LoVo (cell line): ENCODE measurements at regions not wholly inside any gene's neighbourhood (a gene's known extent, or its start where the extent isn't known, plus 50 kb on each side); places are given as distances from the start of the nearest gene placed in this dataset.
"Not testable (repeated sequence)": the region's sequence is repeated elsewhere in the genome, so short reads cannot be mapped to it uniquely, and the experiment has no call there.

Experiments used
- DNase-seq: peaks from one replicate; pipeline ENCODE4 v3.0.0-alpha.2; 2016; ENCODE audit warnings: low spot score

- no peak for DNase-seq
Measured at GRCh38 chr1:234917495-234918180, 211.0 kb downstream of the TOMM20 start.

- no peak for DNase-seq
Measured at GRCh38 chr1:234916840-234917239, 211.8 kb downstream of the TOMM20 start.

GRCh38 chr1:234915924-234916675, 212.5 kb downstream of the TOMM20 start:
- no peak for DNase-seq

DNA sequence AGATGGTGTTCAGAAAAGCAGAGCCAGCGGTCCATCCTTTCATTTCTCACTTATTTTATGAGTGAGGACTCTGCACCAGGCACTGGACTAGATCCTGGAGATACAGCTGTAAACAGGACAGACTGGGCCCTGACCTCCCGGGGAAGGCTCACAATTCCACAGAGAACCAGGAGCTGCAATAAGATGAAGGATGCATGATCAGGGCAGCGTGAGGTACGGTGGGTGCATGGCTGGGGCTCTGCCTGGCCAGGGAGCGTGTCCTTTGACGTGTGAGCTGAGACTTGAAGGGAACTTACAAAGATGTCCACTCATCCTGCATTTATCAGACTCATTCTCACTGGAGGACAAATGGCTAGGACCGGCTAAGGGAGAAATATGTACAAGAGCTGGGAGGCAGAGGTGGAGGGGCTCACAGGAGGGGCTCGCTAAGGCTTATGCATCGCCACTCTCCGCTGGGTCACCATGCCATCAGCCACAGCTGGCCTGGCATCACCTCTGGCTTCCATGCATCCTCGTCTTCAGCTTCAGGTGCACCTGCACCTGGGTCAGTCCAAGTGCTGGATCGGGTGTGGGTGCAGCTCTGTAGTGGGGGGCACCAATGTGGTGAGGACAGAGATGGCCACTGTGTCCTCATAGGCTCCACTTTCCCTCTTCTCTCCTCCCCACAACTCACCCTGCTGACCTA, 213.9 kb downstream of the TOMM20 start:
- no peak for DNase-seq

GRCh38 chr1:234913771-234914170, 214.9 kb downstream of the TOMM20 start:
- DNase-seq: no peak

DNA sequence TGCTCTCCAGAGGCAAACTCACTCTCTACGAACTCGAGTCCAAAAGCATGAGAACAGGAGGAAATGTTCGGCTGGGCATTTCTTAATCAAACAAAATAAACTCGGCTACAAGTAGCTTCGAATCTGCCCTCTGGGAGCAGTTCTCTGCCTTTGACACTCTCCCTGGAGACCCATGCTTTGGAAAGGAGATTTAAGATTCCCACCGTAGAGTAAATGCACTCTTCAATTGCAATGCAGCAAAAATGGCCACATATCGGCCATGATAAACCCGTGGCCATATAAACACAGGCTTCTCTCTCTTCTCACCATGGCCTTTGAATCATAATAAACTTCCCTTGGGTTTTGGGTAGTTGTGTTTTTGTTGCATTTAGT, 215.4 kb downstream of the TOMM20 start:
- no peak for DNase-seq

DNA sequence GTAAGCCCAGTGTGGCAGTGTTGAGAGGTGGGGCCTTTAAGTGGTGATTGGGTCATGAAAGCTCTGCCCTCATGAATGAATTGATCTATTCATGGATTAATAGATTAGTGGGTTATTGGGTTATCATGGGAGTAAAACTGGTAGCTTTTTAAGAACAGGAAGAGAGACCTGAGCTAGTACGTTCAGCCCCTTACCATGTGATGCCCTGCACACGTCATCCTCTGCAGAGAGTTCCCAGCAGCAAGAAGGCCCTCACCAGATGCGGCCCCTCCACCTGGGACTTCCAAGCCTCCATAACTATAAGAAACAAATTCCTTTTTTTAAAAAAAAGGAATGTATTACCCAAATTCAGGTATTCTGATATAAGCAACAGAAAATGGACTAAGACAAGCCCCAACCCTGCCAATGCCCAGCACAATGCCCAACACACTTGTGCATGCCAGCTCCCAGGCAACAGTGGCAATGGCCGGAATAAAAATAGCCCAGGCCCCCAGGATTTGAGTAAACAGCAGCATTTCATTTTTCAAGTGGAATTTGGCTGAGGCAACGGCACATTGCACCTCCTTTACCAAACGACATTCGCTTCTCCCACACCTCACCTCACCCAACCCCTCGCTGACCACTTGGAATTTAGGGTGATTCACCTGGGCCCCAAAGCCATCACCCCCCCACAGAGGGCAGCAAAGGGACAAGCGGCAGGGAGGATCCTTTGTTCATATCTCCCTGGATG, 215.9 kb downstream of the TOMM20 start:
- DNase-seq: no peak

- no peak for DNase-seq
Measured at GRCh38 chr1:234911787-234912186, 216.8 kb downstream of the TOMM20 start.

- DNase-seq: not testable (repeated sequence)
Measured at GRCh38 chr1:234911136-234911535, 217.5 kb downstream of the TOMM20 start.

DNA sequence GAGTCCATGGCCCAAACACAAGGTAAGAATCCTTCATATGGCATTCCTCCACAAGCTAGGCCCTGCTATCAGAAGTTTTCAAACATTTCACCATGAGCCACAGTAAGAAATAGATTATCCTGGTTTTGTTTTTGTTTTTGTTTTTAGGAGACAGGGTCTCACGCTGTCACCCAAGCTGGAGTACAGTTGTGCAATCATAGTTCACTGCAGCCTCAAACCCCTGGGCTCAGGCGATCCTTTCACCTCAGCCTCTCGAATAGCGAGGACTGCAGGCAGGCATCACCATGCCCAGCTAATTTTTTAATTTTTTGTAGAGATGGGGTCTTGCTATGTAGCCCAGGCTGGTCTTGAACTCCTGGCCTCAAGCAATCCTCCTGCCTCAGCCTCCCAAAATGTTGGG, 218.8 kb downstream of the TOMM20 start:
- no peak for DNase-seq

GRCh38 chr1:234909307-234909810, 219.3 kb downstream of the TOMM20 start:
- no peak for DNase-seq

GRCh38 chr1:234908571-234908970, 220.1 kb downstream of the TOMM20 start:
- no peak for DNase-seq

DNA sequence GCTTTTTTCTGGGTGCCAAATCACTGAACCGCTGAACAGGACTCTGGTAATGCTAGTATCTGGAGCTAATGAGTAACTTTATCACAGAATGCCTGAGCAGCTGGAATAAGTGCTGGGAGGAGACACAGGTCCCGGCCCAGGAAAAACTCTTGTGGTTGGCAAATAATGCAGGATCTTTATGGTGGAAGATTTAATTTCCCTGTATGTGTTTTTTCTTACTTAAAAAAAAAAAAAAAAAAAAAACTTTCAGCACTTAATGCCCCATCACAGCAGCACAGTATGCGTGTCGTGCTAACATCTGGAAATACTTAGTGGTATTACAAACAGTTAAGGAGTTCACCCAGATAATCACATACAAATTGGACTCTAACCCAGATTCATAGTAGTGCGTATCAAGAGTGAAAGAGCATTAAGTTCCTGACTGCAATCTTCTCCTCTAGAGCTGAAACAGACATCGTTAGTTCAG, 220.7 kb downstream of the TOMM20 start:
- DNase-seq: no peak

DNA sequence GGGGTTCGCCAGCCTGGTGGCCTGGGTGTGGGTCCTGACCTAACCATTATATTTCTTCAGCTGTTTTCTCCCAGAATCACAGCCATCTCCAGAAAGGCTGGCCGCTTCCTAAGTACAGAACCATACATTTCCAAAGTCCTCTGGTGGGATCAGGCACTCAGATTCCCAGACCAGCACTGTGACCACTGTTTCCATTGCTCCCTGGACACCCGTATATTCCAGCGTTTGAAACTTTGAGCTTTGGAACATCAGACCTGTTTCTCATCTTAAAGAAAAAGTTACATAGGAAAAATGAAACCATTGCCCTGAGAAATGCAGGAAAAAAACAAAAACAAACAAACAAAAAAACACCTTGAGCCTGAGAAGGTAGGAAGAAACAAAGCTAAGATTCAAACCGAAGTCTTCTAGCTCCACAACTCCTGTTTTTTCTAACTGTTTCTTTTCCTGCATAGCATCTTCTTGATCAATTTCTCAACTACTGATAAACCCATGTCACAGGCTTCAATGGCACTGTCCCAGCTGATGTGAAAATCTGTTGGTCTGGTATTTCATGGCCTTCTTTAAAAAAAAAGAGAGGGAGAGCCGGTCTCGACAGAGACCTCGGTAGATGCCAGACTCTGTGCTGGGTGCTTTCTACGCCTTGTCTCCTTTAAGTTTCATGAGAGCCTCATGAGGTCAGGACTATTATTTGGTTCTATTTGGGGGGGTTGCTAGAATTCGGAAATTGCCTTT, 221.3 kb downstream of the TOMM20 start:
- DNase-seq: no peak

DNA sequence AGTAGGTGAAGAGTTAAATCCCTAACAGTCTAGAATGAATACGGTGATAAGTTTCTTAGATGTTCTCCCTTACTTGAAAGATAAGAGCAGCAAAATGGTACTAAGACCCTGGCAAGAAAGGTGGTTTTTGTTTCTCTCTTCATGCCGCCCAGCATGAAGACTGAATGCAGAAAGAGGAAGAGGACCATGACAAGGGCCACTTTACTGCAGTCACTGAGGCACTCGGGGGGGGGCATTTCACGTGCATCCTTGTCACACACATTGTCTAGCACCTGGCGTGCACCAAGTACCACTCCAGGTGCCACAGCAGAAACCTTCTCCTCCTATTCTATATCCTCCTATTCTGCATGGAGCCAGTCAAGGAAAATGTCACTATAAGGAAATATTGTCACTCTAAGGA, 222.0 kb downstream of the TOMM20 start:
- DNase-seq: no peak

- no peak for DNase-seq
Measured at GRCh38 chr1:234902774-234903547, 225.7 kb downstream of the TOMM20 start.

GRCh38 chr1:234901491-234902049, 227.1 kb downstream of the TOMM20 start:
- DNase-seq: no peak

- DNase-seq: no peak
Measured at GRCh38 chr1:234900595-234900994, 228.0 kb downstream of the TOMM20 start.

DNA sequence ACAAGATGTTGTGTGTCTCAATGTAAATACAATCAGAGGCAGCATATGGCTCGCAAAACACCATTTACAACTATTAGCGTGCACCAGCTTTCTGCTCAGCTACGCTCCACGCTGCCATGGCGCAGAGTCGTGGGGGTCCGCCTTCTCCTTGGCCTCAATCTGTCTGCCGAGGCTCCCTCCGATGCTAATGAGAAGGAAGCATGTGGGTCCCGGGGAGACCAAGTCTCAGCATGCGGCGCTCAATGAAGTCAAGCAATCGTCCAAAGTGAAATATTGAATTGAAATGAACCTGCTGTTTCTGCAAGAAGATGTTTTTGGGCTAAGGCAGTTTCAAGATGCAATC, 228.9 kb downstream of the TOMM20 start:
- no peak for DNase-seq

DNA sequence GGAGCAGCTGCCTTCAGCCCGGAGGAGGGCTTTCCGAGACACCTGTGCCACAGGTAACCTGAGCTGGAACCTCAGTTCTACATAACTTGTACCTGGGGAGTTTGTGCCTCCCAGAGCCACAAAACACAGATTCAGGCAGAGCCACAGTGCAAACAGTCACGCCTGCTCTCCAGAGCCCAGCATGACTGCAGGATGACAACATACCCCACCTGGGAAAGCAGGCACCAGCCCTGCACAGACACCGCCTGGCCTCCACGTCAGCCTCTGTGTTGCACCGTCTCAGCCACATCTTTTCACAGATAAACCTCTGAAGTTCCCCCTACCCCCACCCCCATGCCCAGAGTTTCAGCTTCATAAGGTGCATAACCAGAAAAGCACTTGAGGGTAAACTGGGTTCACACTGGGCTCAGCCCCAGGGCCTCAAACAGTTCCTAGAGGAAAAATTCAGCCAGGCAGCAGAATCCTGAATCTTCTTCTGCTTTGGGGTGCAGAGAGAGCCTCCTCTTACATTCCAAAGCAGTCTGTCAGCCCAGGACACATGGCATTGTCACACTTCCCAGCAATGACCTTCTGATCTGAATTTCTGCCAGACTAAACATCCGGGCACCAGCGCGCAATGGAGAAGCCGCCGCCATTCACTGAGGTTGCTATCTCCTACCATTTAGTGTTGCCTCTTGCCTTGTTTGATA, 229.5 kb downstream of the TOMM20 start:
- DNase-seq: no peak
